Uterus (tissue), 2 donors: ENCODE measurements at regions not wholly inside any gene's neighbourhood (a gene's known extent, or its start where the extent isn't known, plus 50 kb on each side); places are given as distances from the start of the nearest gene placed in this dataset.

ENCODE experiments used
- POLR2A ChIP-seq, 2 donors: fragments of 450-650 bp; IDR thresholded peaks; one replicate each; pipeline ENCODE4 v1.6.1; 2016; ENCODE audit warnings: antibody characterized with exemption in 2 of 2, mild to moderate bottlenecking in 1 of 2, moderate library complexity in 1 of 2
- TF ChIP-seq, protein P1 (sequence below), 4 experiments: fragments of 200-600 bp in 2 of 4; fragments of 450-650 bp in 2 of 4; sonication (generic) in 2 of 4; IDR thresholded peaks; one replicate each; pipeline ENCODE4 v1.5.1; 2016 to 2019; ENCODE audit warnings: antibody characterized with exemption in 4 of 4, mild to moderate bottlenecking in 2 of 4, moderate library complexity in 1 of 4

DNA sequence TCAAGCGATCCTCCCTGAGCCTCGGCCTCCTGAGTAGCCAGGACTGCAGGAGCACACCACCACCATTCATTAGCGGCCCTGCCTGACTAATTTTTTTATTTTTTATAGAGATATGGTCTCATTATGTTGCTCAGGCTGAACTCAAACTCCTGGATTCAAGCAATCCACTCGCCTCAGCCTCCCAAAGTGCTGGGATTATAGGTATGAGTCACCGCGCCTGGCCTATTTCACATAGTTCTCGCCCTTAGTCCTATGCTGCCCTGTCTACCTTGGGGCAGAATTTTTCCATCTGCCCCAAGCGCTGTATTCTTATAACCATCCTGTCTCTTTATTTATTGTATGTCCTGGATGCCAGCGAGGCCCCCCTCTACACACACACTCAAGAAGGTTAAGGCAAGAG is 50.9 kb upstream of the BCL2L14 start:
- TF ChIP-seq POLR2A (IDR thresholded peaks at IDR 0.05), result no peak
- TF ChIP-seq, protein P1, sequence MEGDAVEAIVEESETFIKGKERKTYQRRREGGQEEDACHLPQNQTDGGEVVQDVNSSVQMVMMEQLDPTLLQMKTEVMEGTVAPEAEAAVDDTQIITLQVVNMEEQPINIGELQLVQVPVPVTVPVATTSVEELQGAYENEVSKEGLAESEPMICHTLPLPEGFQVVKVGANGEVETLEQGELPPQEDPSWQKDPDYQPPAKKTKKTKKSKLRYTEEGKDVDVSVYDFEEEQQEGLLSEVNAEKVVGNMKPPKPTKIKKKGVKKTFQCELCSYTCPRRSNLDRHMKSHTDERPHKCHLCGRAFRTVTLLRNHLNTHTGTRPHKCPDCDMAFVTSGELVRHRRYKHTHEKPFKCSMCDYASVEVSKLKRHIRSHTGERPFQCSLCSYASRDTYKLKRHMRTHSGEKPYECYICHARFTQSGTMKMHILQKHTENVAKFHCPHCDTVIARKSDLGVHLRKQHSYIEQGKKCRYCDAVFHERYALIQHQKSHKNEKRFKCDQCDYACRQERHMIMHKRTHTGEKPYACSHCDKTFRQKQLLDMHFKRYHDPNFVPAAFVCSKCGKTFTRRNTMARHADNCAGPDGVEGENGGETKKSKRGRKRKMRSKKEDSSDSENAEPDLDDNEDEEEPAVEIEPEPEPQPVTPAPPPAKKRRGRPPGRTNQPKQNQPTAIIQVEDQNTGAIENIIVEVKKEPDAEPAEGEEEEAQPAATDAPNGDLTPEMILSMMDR (IDR thresholded peaks at IDR 0.05), result no peak
